ENCODE measurements at regions not wholly inside any gene's neighbourhood (a gene's known extent, or its start where the extent isn't known, plus 50 kb on each side); places are given as distances from the start of the nearest gene placed in this dataset.
"Not testable (repeated sequence)": the region's sequence is repeated elsewhere in the genome, so short reads cannot be mapped to it uniquely, and the experiment has no call there.

GRCh38 chr4:112061207-112061817 lies 83.9 kb upstream of the FAM241A start:
- no peak for DNase-seq

GRCh38 chr4:112063260-112063659 lies 82.0 kb upstream of the FAM241A start:
- DNase-seq, result no peak

GRCh38 chr4:112069110-112069509 lies 76.1 kb upstream of the FAM241A start:
- no peak for DNase-seq

- DNase-seq, result no peak
Measured at GRCh38 chr4:112073181-112073580, 72.1 kb upstream of the FAM241A start.

GRCh38 chr4:112075129-112075753 lies 70.0 kb upstream of the FAM241A start:
- peak; percentile 63 for DNase-seq

GRCh38 chr4:112075906-112076305 lies 69.3 kb upstream of the FAM241A start:
- no peak for DNase-seq

GRCh38 chr4:112076919-112077608 lies 68.2 kb upstream of the FAM241A start:
- DNase-seq, result no peak

GRCh38 chr4:112077743-112078142 lies 67.5 kb upstream of the FAM241A start:
- DNase-seq, result no peak

- no peak for DNase-seq
Measured at GRCh38 chr4:112082954-112083586, 62.2 kb upstream of the FAM241A start.

- DNase-seq, result no peak
Measured at GRCh38 chr4:112083587-112084347, 61.5 kb upstream of the FAM241A start.

- DNase-seq, result no peak
Measured at GRCh38 chr4:112085156-112086035, 59.9 kb upstream of the FAM241A start.

GRCh38 chr4:112086036-112086434 lies 59.2 kb upstream of the FAM241A start:
- no peak for DNase-seq

- not testable (repeated sequence) for DNase-seq
Measured at GRCh38 chr4:112086661-112087060, 58.6 kb upstream of the FAM241A start.

- DNase-seq, result not testable (repeated sequence)
Measured at GRCh38 chr4:112092330-112092729, 52.9 kb upstream of the FAM241A start.

GRCh38 chr4:112093636-112094202 lies 51.5 kb upstream of the FAM241A start:
- DNase-seq, result no peak

- no peak for DNase-seq
Measured at GRCh38 chr4:112094330-112094729, 50.9 kb upstream of the FAM241A start.
